NCI-H146 treated with DMSO at 0.1 percent for 48 hours (cell line): ENCODE measurements at regions not wholly inside any gene's neighbourhood (a gene's known extent, or its start where the extent isn't known, plus 50 kb on each side); places are given as distances from the start of the nearest gene placed in this dataset.
A peak's percentile ranks its signal among the peaks of the same experiment; 100 is the strongest.
"Not testable (repeated sequence)": the region's sequence is repeated elsewhere in the genome, so short reads cannot be mapped to it uniquely, and the experiment has no call there.

Experiments used
- DNase-seq: peaks from one replicate; lab custom pipeline; 2025; ENCODE audit not compliant: unreplicated experiment; lab: John Stamatoyannopoulos, UW

DNA sequence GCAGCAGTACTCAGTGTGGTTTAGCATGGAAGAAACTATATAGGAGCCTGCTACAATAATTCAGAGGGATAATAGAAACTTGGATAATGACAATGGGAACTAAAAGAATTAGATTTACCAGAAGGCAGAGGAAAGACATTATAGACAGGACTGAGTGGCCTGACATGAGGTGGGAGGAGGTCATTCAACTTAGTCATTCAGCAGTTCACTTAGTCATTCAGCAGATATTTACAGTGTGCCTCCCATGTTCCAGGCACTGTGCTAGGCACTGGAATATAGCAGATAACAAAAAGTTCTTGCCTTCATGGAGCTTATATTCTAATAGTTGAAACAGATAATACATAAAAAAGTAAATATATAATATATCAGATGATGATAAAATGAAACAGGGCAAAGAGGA, 110.9 kb upstream of the IKBKE start:
- not testable (repeated sequence) for DNase-seq

DNA sequence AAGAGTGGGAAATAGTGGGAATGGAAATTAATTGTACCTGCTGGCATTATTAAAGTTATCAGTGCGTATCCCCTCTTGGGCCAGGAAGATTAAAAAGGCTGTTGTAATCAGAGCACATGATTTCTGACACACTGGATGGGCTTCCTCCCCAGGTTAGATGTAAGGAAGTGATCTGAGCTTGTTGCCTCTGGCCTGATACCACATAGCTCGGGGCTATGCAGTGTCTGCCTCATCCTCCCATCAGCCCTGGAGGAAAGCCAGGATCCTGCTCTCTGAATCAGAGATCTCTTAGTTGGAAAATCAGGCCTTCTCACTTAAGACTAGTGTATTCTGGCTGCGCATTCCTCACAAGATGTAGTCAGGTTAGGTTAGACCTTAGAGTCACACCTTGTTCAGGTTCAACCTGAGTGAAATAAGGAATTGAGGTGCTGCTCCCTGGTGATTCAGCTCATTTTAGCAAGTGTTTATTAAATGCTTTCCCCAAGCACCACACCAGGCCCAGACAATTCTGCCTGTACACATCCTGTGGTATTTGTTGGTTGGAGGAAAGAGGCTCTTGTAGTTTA, 108.2 kb upstream of the IKBKE start:
- not testable (repeated sequence) for DNase-seq

DNA sequence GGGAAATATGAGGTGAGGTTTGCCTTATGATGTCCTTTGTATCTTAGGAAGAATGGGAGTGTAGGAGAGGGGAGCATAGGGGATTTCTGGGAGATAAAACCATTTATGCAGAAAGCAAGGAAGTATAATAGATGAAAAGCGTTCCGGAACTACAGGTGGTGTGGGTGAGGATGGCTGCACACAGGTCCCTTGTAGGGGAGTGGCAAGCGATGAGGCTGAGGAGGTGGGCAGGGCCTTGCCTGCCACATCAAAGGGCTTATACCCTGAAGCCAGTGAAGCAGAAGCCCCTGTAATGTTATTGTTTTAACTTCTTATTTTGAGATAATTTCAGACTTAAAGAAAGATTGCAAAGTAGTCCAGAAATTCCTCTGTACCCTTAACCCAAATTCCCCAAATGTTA, 107.3 kb upstream of the IKBKE start:
- DNase-seq = not testable (repeated sequence)

DNA sequence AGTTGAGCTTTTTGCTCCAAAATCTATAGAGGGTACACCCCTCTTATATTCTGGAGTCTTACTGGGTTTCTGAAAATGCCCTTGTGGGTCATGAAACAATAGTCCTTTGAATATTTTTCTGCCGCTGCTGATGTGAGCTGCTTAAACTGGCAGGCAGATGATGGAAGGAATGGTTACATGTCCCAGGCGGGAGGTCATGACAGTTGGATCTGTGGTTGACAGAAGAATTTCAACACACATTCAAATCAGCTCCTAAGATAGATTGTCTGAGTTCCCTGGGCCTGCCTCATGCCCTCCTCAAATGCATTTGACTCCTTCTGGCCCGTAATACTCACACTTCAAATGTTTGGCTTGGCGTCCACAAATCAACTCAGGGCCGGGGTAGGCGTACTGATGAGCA, 105.0 kb upstream of the IKBKE start:
- not testable (repeated sequence) for DNase-seq

DNA sequence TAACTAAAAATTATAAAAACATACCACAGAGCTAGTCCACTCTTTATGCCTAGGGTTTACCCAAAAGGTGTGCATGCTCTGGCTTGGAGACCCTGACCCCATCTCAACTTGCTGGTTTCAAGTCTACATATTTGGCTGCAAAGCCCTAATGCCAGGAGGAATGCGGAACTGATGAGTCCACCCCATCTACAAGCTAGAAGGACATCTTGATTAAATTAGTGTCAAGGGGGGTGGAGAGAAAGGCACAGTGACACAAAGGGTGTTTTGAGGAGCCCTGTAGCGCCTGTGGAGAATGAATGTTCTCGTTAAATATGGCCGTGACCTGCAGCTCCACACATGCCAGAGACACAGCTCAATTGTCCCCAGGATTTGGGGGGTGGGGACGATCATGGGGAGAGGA, 104.1 kb upstream of the IKBKE start:
- DNase-seq = not testable (repeated sequence)

DNA sequence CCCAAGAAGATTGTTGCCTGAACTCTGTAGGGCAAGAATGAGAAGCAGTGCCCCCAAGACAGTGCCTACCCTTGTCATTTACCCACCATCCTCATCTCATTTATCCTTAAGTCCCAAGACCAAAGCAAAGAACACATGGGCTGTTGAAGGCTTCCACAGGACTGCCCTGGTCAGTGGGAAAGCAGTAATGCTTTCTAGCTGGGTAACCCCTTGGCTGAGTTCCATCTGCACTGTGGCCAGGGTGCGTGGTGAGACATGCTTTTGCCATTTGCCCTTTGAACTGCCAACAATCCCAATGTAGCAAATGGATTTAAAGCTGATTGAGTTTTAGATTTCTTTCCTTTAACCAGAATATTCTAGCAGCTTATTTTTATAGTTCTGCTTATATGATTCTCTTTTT, 103.5 kb upstream of the IKBKE start:
- DNase-seq = not testable (repeated sequence)

DNA sequence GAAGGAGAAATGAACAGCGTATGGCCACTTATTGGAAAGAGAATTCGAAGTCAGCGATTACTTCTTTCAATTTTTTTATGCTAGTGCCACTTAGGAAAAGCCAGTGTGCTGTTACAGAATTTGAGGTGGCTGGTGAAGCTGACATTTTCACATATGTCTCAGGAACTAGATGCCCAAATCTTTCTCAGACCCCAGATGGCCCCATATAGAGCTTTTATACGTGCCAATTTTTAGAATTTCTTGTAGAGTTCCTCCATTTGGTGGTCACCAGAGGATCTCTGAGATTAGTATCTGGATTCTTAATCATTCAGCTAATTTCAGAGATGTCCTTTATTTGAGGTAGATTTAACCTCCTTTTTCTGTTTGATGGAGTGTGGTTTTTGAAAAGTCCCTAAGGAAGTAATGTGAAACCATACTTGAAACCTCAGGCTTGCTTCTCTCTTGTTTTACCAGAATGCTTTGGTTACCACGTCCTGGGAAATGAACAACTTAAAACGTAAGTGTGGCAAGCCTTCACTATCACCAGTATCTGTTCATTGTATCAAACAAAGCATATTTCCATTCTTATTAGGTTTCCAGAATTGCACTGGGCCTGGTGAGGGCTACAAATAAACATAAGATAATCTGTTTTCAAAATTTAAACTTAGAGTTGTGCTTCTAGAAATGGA, 102.2 kb upstream of the IKBKE start:
- DNase-seq = not testable (repeated sequence)

DNA sequence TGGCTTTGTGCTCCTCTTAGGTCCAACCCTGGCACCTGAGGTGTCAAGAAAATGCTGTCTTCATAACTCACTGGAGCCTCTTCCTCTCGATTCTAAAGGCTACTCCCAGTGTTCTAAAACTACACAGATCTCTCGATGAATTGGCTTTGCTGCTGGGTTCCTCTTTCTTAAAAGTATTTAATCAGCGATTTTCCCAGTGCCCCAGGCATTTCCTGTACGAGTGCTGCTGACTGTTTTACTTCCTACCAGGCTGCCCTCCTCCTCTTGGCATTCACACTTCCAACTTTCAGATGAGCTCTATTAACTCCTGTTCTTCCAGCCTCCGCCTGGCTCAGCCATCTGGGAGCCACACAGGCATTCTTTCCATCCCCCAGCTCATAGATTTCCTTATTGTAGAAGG, 95.6 kb upstream of the IKBKE start:
- DNase-seq = not testable (repeated sequence)

DNA sequence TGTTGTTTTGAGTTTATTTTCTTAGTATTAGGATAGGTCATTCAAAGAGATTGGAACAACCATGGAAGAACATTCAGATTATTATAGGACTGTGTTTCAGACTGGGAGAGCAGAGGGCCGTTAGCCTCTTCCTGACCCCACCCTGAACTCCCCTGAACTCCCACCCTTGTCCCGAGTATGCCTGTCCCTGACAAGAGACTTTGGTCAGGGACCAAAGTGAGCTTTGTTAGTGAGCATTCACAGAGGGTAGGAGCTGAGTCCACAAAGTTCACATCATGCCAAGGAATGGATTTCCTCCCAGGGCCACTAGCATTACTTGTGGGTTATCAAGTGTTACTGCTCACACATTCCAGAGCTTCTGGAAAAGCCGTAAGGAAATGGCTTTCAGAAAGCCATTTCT, 94.7 kb upstream of the IKBKE start:
- not testable (repeated sequence) for DNase-seq

DNA sequence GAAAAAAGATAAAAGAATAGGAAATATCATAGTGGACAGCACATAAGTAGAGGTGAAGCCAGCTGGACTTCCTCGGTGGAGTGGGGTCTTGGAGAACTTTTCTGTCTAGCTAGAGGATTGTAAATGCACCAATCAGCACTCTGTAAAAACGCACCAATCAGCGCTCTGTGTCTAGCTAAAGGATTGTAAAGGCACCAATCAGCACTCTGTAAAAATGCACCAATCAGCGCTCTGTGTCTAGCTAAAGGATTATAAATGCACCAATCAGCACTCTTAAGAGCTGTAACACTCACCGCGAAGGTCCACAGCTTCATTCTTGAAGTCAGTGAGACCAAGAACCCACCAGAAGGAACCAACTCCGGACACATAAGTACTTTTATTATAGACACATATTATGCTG, 91.8 kb upstream of the IKBKE start:
- not testable (repeated sequence) for DNase-seq

DNA sequence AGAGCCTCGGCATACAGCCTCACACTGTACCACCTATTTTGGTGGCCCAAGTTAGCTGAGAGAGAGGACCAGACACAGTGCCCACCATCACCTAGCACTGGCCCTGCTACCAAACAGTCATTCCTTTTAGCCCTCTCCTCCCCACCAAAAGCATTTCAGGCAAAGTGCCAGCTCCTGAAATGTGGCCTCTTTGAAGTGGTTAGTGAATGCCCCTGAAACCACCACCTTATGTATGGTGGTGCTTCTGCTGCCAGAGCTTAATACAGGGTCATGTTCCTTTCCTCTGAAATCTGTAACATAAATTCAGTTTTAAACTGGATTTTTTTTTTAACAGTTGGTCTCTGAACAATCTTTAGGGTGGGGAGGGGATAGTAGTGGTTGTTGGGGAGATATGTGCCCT, 91.0 kb upstream of the IKBKE start:
- not testable (repeated sequence) for DNase-seq

DNA sequence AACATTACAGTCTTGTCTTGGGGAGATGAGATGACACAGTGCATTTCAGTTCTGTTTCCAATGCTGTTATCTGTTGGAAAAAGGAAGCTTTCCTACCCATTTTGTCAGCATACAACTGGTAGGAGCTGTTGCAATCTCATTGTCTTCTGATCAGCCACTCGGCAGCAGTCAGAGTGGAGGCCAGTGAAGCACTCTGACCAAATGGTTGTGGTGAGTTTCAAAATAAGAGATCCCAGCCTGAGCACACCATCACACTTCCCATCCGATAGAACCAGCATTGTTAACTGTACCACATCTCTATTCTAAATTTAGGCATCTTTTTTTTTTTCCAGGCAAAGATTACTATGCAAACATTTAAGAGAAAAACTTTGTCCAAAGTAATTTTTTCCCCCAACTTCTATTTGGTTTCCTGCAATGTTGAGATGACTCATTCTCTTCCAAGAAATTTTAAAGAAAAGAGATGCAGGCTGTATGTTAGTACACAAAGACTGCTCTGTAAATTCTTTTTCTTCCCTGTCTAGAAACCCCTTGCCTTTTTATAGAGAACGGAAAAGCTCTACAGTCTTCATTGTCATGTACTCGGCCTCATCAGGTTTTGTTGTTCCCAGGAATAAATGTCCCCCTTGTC, 90.0 kb upstream of the IKBKE start:
- not testable (repeated sequence) for DNase-seq

DNA sequence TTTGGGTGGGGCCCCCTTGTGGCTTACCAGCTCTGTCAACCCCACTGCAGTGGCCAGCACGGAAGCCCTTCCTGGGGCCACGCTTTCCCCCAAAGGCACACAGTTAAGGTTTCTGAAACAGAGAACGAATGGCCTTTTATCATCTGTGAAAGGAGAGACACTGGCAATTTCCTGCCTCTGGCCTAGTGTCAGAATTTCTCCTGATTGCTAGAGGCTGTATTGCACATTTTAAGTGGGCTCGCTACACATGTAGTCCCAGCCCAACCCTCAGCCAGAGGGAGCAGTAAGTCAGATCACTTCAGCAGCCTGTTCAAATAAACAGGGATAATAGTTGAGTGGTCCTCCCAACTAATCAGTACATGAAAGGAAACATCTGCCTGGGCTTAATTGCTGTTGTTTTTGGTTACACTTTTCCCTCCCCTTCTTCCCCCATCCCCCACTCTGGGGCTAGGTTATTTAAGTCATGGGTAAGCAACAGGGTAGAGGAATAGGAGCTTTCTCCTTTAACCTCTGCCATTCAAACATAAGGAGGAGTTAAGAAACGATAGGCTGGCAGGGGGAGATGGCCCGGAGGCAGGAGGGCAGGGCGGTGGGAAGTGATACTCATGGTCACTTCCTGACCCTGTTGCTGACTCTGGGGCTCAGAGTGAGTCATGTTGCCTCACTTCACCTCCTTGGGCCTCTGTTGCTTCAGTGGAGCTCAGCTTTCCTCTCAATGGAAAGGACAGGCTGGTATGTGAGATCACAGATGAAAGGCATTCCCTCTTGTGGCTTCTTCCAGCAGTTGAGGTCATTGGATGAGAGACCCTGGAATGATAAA, 89.3 kb upstream of the IKBKE start:
- peak; percentile 33 for DNase-seq

DNA sequence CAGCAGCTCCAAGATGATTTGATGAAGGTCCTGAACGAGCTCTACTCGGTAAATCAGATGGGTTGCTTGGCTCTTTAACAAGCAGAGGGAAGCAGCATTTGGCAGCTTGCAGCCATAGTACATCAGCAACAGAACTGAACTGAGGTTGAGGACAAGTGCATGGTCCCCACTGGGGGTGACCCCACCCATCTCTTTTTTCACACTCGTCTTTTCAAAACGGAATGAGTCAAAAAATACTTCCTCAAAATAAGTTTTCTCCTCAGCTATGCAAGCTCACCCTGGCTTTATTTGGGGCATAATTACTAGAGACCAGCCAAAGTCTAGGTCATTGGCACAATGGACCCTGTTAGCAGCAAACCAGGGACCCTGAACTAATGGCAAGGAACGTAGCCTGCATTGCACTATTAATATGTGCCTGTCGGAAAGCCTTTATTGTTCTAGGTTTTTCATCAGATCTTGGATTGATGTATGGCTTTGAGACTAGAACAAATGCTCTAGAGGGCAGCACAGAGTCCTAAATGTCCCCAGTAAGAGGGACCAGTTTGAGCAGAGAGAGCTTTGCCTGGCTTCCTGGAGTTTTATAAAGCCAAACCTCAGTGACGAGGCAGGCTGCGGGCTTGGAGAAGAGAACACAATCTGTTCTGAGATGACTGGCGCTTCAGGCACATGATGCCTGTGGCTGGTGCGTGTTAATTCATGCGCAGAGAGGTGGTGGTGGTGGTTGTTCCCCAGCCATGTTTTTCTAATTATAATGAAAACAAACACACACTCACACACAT, 86.1 kb upstream of the IKBKE start:
- DNase-seq = not testable (repeated sequence)

DNA sequence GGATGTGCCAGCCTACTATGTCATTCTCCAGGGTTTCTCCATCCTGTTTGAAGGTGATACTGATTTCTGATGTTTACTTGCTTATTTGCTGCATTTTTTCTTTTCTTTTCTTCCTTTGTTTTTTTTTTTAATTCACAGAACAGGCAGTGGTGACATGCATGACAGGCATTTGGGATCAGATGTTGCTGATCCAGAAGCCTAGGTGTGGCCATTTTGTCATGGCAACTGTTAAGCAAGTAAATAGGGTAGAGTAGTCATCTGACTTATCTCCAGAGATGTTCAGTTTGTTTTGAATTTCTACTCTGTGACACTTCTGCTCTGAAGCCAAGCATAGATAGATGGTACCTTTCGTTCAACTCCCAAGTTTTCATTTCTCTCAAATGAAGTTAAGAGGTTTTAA, 85.4 kb upstream of the IKBKE start:
- DNase-seq = not testable (repeated sequence)

DNA sequence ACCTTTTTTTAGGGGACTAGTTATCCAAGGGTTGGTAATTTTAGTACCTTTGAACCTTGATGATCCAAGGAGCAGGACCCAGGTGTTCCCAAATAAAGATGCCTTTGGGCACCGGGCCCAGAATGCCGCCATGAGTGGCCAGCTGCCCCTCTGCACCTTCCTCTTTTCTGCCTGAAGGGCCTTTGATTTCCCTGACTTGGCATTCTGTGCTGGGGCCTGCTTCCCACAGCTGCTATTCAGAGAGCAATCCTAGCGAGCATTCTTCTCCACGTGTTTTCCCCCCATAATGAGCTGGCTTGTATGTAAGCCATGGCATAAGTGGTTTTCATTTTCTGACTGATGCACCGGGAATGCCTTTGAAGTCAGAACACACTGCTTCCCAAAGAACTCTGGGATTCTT, 82.6 kb upstream of the IKBKE start:
- DNase-seq = not testable (repeated sequence)

DNA sequence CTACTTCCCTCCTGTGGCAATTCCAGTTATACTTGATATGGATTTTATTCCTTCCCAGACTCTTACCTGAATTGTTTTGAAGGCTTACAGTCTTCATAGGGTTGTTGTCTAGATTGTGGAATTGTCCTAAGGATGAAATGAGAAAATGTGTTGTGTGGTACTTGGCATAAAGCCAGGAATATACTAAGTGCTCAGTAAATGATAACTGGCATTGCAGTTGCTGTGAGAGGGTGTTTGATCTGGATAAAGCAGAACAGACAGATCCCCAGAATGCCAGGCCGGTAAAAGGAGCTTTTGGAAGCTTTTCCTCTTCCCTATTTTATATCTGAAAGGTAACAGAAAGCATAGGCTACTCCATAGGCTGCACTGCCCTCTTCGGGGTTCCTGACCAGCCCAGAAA, 78.4 kb upstream of the IKBKE start:
- not testable (repeated sequence) for DNase-seq

DNA sequence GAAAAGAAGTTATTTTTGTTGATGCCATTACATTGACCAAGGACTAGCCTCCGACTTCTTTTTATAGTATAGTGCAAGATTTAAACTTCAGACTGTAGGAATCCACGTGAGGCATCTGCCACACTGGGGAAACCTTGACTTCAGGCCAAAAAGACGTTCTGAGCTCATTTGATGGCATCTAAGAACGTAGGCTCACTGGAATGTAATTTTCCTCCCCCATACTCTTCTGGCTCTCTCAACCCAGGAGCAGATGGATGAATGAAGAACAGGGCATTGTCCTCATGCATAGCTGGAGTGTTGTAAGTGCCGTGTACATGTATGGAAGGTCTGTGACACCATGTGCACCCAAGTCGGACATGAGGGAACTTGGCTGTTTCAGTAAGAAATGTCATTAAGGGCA, 72.8 kb upstream of the IKBKE start:
- DNase-seq = not testable (repeated sequence)

DNA sequence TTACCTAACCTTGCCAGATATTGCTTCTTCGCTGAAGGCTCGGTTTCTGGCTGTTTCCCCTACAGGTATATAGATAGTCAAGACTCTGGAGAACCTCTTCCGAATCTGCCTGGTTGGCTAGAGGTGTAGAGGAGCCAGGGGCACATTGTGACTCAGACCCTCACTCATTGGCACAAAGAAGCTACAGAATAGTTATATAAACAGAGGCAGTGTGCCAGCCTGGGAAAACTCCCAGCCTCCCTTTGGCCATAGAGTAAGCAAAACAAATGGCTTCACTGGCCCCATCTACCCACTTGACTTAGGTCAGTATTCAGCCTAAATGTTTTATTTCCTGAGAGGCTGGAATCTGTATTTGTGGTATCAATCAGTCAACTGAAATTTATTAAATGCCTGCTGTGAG, 72.0 kb upstream of the IKBKE start:
- not testable (repeated sequence) for DNase-seq

DNA sequence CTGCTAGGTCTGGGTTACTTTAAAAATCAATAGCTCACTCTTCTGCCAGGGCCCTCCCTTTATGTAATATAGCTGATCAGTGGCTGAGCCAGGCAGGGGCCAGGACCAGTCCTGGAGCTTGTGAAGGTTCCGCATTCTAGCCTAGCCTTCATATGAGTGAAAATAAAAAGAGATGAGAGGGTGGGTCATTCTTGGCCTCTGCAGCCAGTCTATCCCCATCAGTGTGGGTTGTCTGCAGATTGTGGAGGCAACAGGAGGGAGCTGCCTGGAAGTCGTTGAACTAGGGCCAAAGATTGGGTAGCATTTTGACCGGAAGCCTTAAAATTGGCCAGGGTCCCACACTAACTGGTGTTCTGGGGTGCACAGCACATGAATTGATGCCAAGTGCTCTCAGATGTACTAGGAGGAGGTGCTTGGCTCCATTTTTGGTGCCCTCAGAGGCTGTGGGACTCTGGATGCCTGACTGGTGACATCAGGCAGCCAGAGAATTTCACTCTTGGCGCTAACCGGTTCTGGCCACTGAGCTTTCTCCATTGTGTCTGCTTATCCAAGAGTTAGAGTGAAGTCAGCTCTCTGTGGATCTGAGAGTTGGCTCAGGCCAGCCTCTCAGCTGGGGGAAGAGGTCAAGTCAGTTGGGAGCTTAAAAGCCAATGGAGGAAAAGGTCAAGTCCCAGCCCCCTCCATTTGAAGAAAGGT, 66.5 kb upstream of the IKBKE start:
- DNase-seq = not testable (repeated sequence)
